Activated CD8-positive, alpha-beta T cell treated with anti-CD3 and anti-CD28 coated beads for 36 hours (primary cell): ENCODE measurements at regions not wholly inside any gene's neighbourhood (a gene's known extent, or its start where the extent isn't known, plus 50 kb on each side); places are given as distances from the start of the nearest gene placed in this dataset.

Experiments
- ATAC-seq: fragments of 200-7000 bp; cut with Tn5 transposase; one replicate; pipeline ENCODE4 v1.10.0; 2021; ENCODE audit warnings: mild to moderate bottlenecking, moderate library complexity
- CTCF ChIA-PET: fragments of 350-600 bp; sonication (Branson Sonifier 250); formaldehyde crosslinking; loops from one replicate; lab custom pipeline; 2021; ENCODE audit warnings: antibody characterized with exemption; lab: Charles Lee
- POLR2A ChIA-PET: fragments of 350-600 bp; sonication (Branson Sonifier 250); formaldehyde crosslinking; loops from one replicate; lab custom pipeline; 2021; ENCODE audit warnings: antibody characterized with exemption; lab: Charles Lee
- DNase-seq: peaks from one replicate; pipeline ENCODE4 v3.0.0-alpha.2; 2020
- H3K27ac Mint-ChIP-seq: one replicate; pipeline ENCODE4 v1.8.0; 2021; ENCODE audit warnings: mild to moderate bottlenecking, mixed read lengths
- H3K27me3 Mint-ChIP-seq: one replicate; pipeline ENCODE4 v1.8.0; 2021; ENCODE audit warnings: mixed read lengths
- H3K36me3 Mint-ChIP-seq: one replicate; pipeline ENCODE4 v1.8.0; 2021; ENCODE audit warnings: low read depth, mixed read lengths
- H3K4me1 Mint-ChIP-seq: one replicate; pipeline ENCODE4 v1.8.0; 2021; ENCODE audit warnings: low read depth, mixed read lengths
- H3K4me3 Mint-ChIP-seq: one replicate; pipeline ENCODE4 v1.8.0; 2021; ENCODE audit warnings: mild to moderate bottlenecking, moderate library complexity, mixed read lengths
- H3K9me3 Mint-ChIP-seq: one replicate; pipeline ENCODE4 v1.8.0; 2021; ENCODE audit warnings: mixed read lengths
- CTCF ChIP-seq: fragments of 200-600 bp; IDR thresholded peaks from one replicate; pipeline ENCODE4 v1.8.0; 2022; ENCODE audit warnings: antibody characterized with exemption, mild to moderate bottlenecking
- intact Hi-C: fragments of 100-400 bp; cut with micrococcal nuclease; formaldehyde crosslinking; loops from one replicate; pipeline ENCODE4 v1.10.0; 2022

GRCh38 chr3:182185313-182185712 lies 473.6 kb downstream of the SOX2 start:
- Mint-ChIP-seq H3K4me1 (no peaks in the 10 kb centered on the region), H3K36me3 (no peaks in the 10 kb centered on the region), H3K4me3 (no peak overlapping the region), H3K27ac (no peak overlapping the region), H3K9me3 (no peaks in the 10 kb centered on the region), H3K27me3 (no peaks in the 10 kb centered on the region)
- no peak for TF ChIP-seq CTCF
- ChIA-PET POLR2A (no interaction called here), CTCF (no interaction called here)
- intact Hi-C loops = no loop called here
- ATAC-seq (no peak), DNase-seq (no peak)

- CTCF ChIA-PET = no interaction called here
- no peak overlapping the region for H3K27ac Mint-ChIP-seq
- POLR2A ChIA-PET = no interaction called here
- DNase-seq = no peak
- H3K36me3 Mint-ChIP-seq = no peaks in the 10 kb centered on the region
- H3K4me1 Mint-ChIP-seq = no peaks in the 10 kb centered on the region
- no peak for ATAC-seq
- H3K4me3 Mint-ChIP-seq = no peak overlapping the region
- no peak for TF ChIP-seq CTCF
- no peaks in the 10 kb centered on the region for H3K9me3 Mint-ChIP-seq
- intact Hi-C loops = no loop called here
- no peaks in the 10 kb centered on the region for H3K27me3 Mint-ChIP-seq
Observed at GRCh38 chr3:182190056-182190455, 478.3 kb downstream of the SOX2 start.

- Mint-ChIP-seq H3K9me3 (no peaks in the 10 kb centered on the region), H3K27ac (no peak overlapping the region), H3K4me1 (no peaks in the 10 kb centered on the region), H3K4me3 (no peak overlapping the region), H3K36me3 (no peaks in the 10 kb centered on the region), H3K27me3 (no peaks in the 10 kb centered on the region)
- intact Hi-C loops = no loop called here
- ATAC-seq (no peak), DNase-seq (no peak)
- ChIA-PET POLR2A (no interaction called here), CTCF (no interaction called here)
- TF ChIP-seq CTCF = no peak
Observed at GRCh38 chr3:182198345-182198744, 486.6 kb downstream of the SOX2 start.

- H3K4me3 Mint-ChIP-seq = no peak overlapping the region
- no peaks in the 10 kb centered on the region for H3K4me1 Mint-ChIP-seq
- ChIA-PET POLR2A (no interaction called here), CTCF (no interaction called here)
- no peaks in the 10 kb centered on the region for H3K36me3 Mint-ChIP-seq
- no peaks in the 10 kb centered on the region for H3K9me3 Mint-ChIP-seq
- no peaks in the 10 kb centered on the region for H3K27me3 Mint-ChIP-seq
- ATAC-seq (no peak), DNase-seq (no peak)
- no peak for TF ChIP-seq CTCF
- intact Hi-C loops = no loop called here
- H3K27ac Mint-ChIP-seq = no peak overlapping the region
Observed at GRCh38 chr3:182201456-182202168, 489.9 kb downstream of the SOX2 start.

GRCh38 chr3:182212479-182213076 lies 500.9 kb downstream of the SOX2 start:
- Mint-ChIP-seq H3K27ac (no peak overlapping the region), H3K27me3 (no peaks in the 10 kb centered on the region), H3K36me3 (no peaks in the 10 kb centered on the region), H3K9me3 (no peaks in the 10 kb centered on the region), H3K4me1 (no peaks in the 10 kb centered on the region), H3K4me3 (no peak overlapping the region)
- intact Hi-C loops = no loop called here
- POLR2A ChIA-PET = no interaction called here
- CTCF ChIA-PET = no interaction called here
- no peak for DNase-seq
- no peak for TF ChIP-seq CTCF
- ATAC-seq = no peak
